ENCODE measurements at regions not wholly inside any gene's neighbourhood (a gene's known extent, or its start where the extent isn't known, plus 50 kb on each side); places are given as distances from the start of the nearest gene placed in this dataset.
"Not testable (repeated sequence)": the region's sequence is repeated elsewhere in the genome, so short reads cannot be mapped to it uniquely, and the experiment has no call there.

DNA sequence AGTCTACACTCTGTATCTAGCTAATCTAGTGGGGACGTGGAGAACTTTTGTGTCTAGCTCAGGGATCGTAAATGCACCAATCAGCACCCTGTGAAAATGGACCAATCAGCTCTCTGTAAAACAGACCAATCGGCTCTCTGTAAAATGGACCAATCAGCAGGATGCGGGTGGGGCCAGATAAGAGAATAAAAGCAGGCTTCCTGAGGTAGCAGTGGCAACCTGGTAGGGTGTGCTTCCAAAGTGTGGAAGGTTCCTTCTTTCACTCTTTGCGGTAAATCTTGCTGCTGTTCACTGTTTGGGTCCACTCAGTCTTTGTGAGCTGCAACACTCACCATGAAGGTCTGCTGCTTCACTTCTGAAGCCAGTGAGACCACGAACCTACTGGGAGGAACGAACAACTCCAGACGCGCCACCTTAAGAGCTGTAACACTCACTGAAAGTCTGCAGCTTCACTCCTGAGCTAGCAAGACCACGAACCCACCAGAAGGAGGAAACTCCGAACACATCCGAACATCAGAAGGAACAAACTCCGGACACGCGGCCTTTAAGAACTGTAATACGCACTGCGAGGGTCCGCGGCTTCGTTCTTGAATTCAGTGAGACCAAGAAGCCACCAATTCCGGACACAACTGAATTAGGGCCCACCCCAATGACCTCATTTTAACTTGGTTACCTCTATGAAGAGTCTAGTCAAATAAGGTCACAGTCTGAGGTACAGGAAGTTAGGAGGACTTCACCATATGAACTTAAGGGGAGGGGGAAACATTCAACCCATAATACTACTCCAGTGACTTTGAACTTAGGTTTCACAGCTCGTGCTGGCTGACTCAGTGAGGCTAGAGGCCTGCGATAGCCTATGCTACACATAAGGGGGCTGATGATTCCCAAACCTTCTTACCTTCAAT lies 59.8 kb upstream of the LPGAT1 start:
- H3K36me3 ChIP-seq; H3K27me3 ChIP-seq; H3K27ac ChIP-seq; H3K9me3 ChIP-seq; intact Hi-C loops (cut with DNase I; ENCODE audit: low total_unique reads); H3K4me1 ChIP-seq; H3K4me3 ChIP-seq; DNase-seq (ENCODE audit: low spot score in 2 of 2): not testable (repeated sequence)

DNA sequence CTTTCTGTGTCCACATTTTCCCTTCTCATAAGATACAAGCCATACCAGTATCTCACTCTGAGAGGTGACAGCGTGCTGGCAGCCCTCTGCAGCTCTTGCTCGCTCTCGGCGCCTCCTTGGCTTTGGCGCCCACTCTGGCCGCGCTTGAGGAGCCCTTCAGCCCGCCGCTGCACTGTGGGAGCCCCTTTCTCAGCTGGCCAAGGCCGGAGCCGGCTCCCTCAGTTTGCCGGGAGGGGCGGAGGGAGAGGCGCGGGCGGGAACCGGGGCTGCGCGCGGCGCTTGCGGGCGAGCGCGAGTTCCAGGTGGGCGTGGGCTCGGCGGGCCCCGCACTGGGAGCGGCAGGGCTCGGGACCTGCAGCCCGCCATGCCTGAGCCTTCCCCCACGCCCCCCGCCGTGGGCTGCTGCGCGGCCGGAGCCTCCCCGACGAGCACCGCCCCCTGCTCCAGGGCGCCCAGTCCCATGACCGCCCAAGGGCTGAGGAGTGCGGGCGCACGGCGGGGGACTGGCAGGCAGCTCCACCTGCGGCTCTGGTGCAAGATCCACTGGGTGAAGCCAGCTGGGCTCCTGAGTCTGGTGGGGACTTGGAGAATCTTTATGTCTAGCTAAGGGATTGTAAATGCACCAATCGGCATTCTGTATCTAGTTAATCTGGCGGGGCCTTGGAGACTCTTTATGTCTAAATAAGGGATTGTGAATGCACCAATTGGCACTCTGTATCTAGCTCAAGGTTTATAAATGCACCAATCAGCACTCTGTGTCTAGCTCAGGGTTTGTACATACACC lies 58.9 kb upstream of the LPGAT1 start:
- H3K27me3 ChIP-seq; H3K27ac ChIP-seq; intact Hi-C loops (cut with DNase I; ENCODE audit: low total_unique reads); DNase-seq (ENCODE audit: low spot score in 2 of 2); H3K4me1 ChIP-seq; H3K36me3 ChIP-seq; H3K9me3 ChIP-seq: not testable (repeated sequence)
- peak overlapping the region in 1 of 3 donors; percentile 15 for H3K4me3 ChIP-seq

GRCh38 chr1:211886551-211886950 lies 56.0 kb upstream of the LPGAT1 start:
- DNase-seq (ENCODE audit: low spot score in 2 of 2) = no peak
- Histone ChIP-seq H3K27me3 (no peaks in the 10 kb centered on the region), H3K4me1 (no peaks in the 10 kb centered on the region), H3K9me3 (no peaks in the 10 kb centered on the region), H3K4me3 (no peak overlapping the region), H3K36me3 (no peaks in the 10 kb centered on the region), H3K27ac (no peak overlapping the region)
- TF ChIP-seq CTCF (IDR thresholded peaks at IDR 0.05) (no peak), POLR2A (IDR thresholded peaks at IDR 0.05) (no peak), POLR2AphosphoS5 (IDR thresholded peaks at IDR 0.05) (no peak)
- intact Hi-C loops (cut with DNase I; ENCODE audit: low total_unique reads) = no loop called here

- Histone ChIP-seq H3K4me1 (no peaks in the 10 kb centered on the region), H3K4me3 (no peak overlapping the region), H3K27ac (no peak overlapping the region), H3K27me3 (no peaks in the 10 kb centered on the region), H3K36me3 (no peaks in the 10 kb centered on the region), H3K9me3 (no peaks in the 10 kb centered on the region)
- no peak for DNase-seq (ENCODE audit: low spot score in 2 of 2)
- intact Hi-C loops (cut with DNase I; ENCODE audit: low total_unique reads) = no loop called here
- TF ChIP-seq POLR2AphosphoS5 (IDR thresholded peaks at IDR 0.05) = no peak
- TF ChIP-seq POLR2A (IDR thresholded peaks at IDR 0.05) = no peak
- TF ChIP-seq CTCF (IDR thresholded peaks at IDR 0.05) = no peak
These were observed 55.4 kb upstream of the LPGAT1 start for GRCh38 chr1:211885747-211886522.

DNA sequence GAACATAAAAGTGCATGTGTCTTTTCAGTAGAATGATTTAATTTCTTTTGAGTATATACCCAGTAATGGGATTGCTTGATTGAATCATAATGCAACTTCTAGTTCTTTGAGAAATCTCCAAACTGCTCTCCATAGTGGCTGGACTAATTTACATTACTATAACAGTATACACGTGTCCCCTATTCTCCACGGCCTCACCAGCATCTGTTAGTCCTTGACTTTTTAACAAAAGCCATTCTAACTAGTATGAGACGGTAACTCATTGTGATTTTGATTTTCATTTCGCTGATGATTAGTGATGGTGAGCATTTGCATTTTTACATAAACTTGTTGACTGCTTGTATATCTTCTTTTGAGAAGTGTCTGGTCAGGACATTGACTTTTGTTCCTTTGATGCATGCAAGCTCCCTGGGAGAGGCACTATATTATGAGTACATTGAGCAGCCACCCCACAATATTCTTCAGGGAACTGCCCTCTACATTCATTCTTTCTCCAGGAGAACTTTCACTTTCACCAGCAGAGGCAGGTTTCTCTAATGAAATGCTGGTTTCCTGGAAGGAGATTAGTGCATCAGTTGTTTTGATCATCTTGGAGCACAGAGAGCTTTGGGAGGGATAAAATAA lies 51.9 kb upstream of the LPGAT1 start:
- no peak for TF ChIP-seq POLR2A (IDR thresholded peaks at IDR 0.05)
- no peak for TF ChIP-seq POLR2AphosphoS5 (IDR thresholded peaks at IDR 0.05)
- no peak for TF ChIP-seq CTCF (IDR thresholded peaks at IDR 0.05)
- Histone ChIP-seq H3K27ac (no peak overlapping the region), H3K9me3 (no peaks in the 10 kb centered on the region), H3K4me1 (no peaks in the 10 kb centered on the region), H3K4me3 (no peak overlapping the region), H3K27me3 (no peaks in the 10 kb centered on the region), H3K36me3 (no peaks in the 10 kb centered on the region)
- intact Hi-C loops (cut with DNase I; ENCODE audit: low total_unique reads) = no loop called here
- DNase-seq (ENCODE audit: low spot score in 2 of 2) = no peak

Data from breast epithelium (tissue), 4 donors.